GM23338 (cell line): ENCODE measurements at regions not wholly inside any gene's neighbourhood (a gene's known extent, or its start where the extent isn't known, plus 50 kb on each side); places are given as distances from the start of the nearest gene placed in this dataset.
A peak's percentile ranks its signal among the peaks of the same experiment; 100 is the strongest.

Source experiments
- ATAC-seq: fragments of 200-7000 bp; cut with Tn5 transposase; 3 replicates; pipeline ENCODE4 v1.9.1; 2020
- DNase-seq: peaks from one replicate; pipeline ENCODE4 v3.0.0-alpha.2; 2015; ENCODE audit warnings: low spot score
- H2AFZ ChIP-seq: fragments of 200-600 bp; sonication (generic); 2 replicates; pipeline ENCODE4 v1.8.0; 2016; ENCODE audit warnings: antibody characterized with exemption, mild to moderate bottlenecking, moderate library complexity
- H3F3A ChIP-seq: fragments of 200-600 bp; sonication (generic); replicated peaks from 2 replicates; pipeline ENCODE4 v1.8.0; 2017; ENCODE audit warnings: antibody characterized with exemption, mixed run types, low read depth
- H3K27ac ChIP-seq: fragments of 200-600 bp; sonication (generic); 2 replicates; pipeline ENCODE4 v1.6.1; 2016; ENCODE audit warnings: low read depth
- H3K27me3 ChIP-seq: fragments of 200-600 bp; sonication (generic); 2 replicates; pipeline ENCODE4 v1.8.0; 2016; ENCODE audit warnings: mild to moderate bottlenecking, mixed run types, moderate library complexity; ENCODE audit not compliant: insufficient read depth
- H3K36me3 ChIP-seq: fragments of 200-600 bp; sonication (generic); 2 replicates; pipeline ENCODE4 v1.8.0; 2016; ENCODE audit warnings: mild to moderate bottlenecking; ENCODE audit not compliant: insufficient read depth
- H3K4me1 ChIP-seq: fragments of 200-600 bp; sonication (generic); 2 replicates; pipeline ENCODE4 v1.8.0; 2016; ENCODE audit warnings: mild to moderate bottlenecking, moderate library complexity; ENCODE audit not compliant: insufficient read depth
- H3K4me2 ChIP-seq: fragments of 200-600 bp; sonication (generic); 2 replicates; pipeline ENCODE4 v1.7.1; 2017; ENCODE audit warnings: mixed run types
- H3K4me3 ChIP-seq: fragments of 200-600 bp; sonication (generic); 2 replicates; pipeline ENCODE4 v1.6.1; 2016; ENCODE audit warnings: mixed run types
- H3K79me2 ChIP-seq: fragments of 200-600 bp; sonication (generic); replicated peaks from 2 replicates; pipeline ENCODE4 v1.8.0; 2017; ENCODE audit warnings: mild to moderate bottlenecking; ENCODE audit not compliant: insufficient read depth
- H3K9me2 ChIP-seq: fragments of 200-600 bp; sonication (generic); 2 replicates; pipeline ENCODE4 v1.8.0; 2017; ENCODE audit not compliant: insufficient read depth
- H4K20me1 ChIP-seq: fragments of 200-600 bp; sonication (generic); replicated peaks from 2 replicates; pipeline ENCODE4 v1.8.0; 2017; ENCODE audit warnings: mild to moderate bottlenecking; ENCODE audit not compliant: insufficient read depth
- H3K27ac Mint-ChIP-seq: 2 replicates; pipeline ENCODE4 v1.8.0; 2020; ENCODE audit warnings: inconsistent platforms, mild to moderate bottlenecking, moderate library complexity, mixed read lengths
- H3K27me3 Mint-ChIP-seq: 3 replicates; pipeline ENCODE4 v1.8.0; 2022; ENCODE audit warnings: low read depth, mild to moderate bottlenecking, moderate library complexity, mixed read lengths, inconsistent platforms; ENCODE audit not compliant: insufficient read depth, poor library complexity
- H3K36me3 Mint-ChIP-seq: 3 replicates; pipeline ENCODE4 v1.8.0; 2021; ENCODE audit warnings: low read depth, mild to moderate bottlenecking, inconsistent platforms, moderate library complexity, mixed read lengths
- H3K4me1 Mint-ChIP-seq: 3 replicates; pipeline ENCODE4 v1.8.0; 2020; ENCODE audit warnings: mild to moderate bottlenecking, inconsistent platforms, mixed read lengths
- H3K4me3 Mint-ChIP-seq: 3 replicates; pipeline ENCODE4 v1.8.0; 2021; ENCODE audit warnings: moderate library complexity, mild to moderate bottlenecking, inconsistent platforms, mixed read lengths
- H3K9me3 Mint-ChIP-seq: 3 replicates; pipeline ENCODE4 v1.8.0; 2020; ENCODE audit warnings: moderate library complexity, mild to moderate bottlenecking, inconsistent platforms, mixed read lengths
- CREB1 ChIP-seq: fragments of 250-450 bp; sonication (Bioruptor Pico); IDR thresholded peaks from 2 replicates; pipeline ENCODE4 v1.5.0; 2020; ENCODE audit warnings: low read depth, mild to moderate bottlenecking, moderate library complexity
- CTCF ChIP-seq, 2 experiments: fragments of 200-600 bp in 1 of 2; sonication (generic) in 1 of 2; conservative IDR thresholded peaks; 2 replicates each; pipeline versions ENCODE4 v1.5.1 to v1.6.1; 2016 to 2017; ENCODE audit warnings: antibody characterized with exemption in 2 of 2, low read depth in 2 of 2, mild to moderate bottlenecking in 2 of 2, moderate library complexity in 1 of 2
- ETS1 ChIP-seq: IDR thresholded peaks from 2 replicates; pipeline ENCODE4 v1.6.1; 2016; ENCODE audit warnings: antibody characterized with exemption
- EZH2 ChIP-seq: fragments of 200-600 bp; sonication (generic); IDR thresholded peaks from one replicate; pipeline ENCODE4 v1.8.0; 2017; ENCODE audit warnings: antibody characterized with exemption, mild to moderate bottlenecking, low read depth; ENCODE audit not compliant: unreplicated experiment
- EZH2phosphoT487 ChIP-seq: fragments of 200-600 bp; sonication (generic); IDR thresholded peaks from one replicate; pipeline ENCODE4 v1.8.1; 2018; ENCODE audit warnings: antibody characterized with exemption; ENCODE audit not compliant: unreplicated experiment
- JUNB ChIP-seq: IDR thresholded peaks from one replicate; pipeline ENCODE4 v1.6.1; 2016; ENCODE audit warnings: antibody characterized with exemption; ENCODE audit not compliant: unreplicated experiment
- NANOG ChIP-seq: IDR thresholded peaks from 2 replicates; pipeline ENCODE4 v1.6.1; 2016; ENCODE audit warnings: antibody characterized with exemption, borderline replicate concordance
- POLR2AphosphoS5 ChIP-seq: IDR thresholded peaks from 2 replicates; pipeline ENCODE4 v1.6.1; 2016; ENCODE audit warnings: antibody characterized with exemption, low read depth
- REST ChIP-seq: IDR thresholded peaks from one replicate; pipeline ENCODE4 v1.6.1; 2018; ENCODE audit warnings: antibody characterized with exemption; ENCODE audit not compliant: unreplicated experiment
- STAT1 ChIP-seq: IDR thresholded peaks from one replicate; pipeline ENCODE4 v1.6.1; 2016; ENCODE audit warnings: antibody characterized with exemption; ENCODE audit not compliant: unreplicated experiment
- ZNF114 ChIP-seq: fragments of 250-450 bp; sonication (Bioruptor Pico); IDR thresholded peaks from 2 replicates; pipeline ENCODE4 v1.5.0; 2020; ENCODE audit warnings: mild to moderate bottlenecking, moderate library complexity
- ZNF331 ChIP-seq: fragments of 250-450 bp; sonication (Bioruptor Pico); IDR thresholded peaks from 2 replicates; pipeline ENCODE4 v1.5.0; 2020; ENCODE audit warnings: low read depth, mild to moderate bottlenecking, moderate library complexity

GRCh38 chr5:58315794-58316193 is 144.1 kb downstream of the PLK2 start:
- Mint-ChIP-seq H3K9me3 (no peaks in the 10 kb centered on the region), H3K4me3 (no peak overlapping the region), H3K27ac (no peak overlapping the region), H3K4me1 (no peaks in the 10 kb centered on the region), H3K36me3 (no peaks in the 10 kb centered on the region), H3K27me3 (no peaks in the 10 kb centered on the region)
- ATAC-seq (no peak), DNase-seq (no peak)
- H3K4me1 ChIP-seq: no peaks in the 10 kb centered on the region
- no peak overlapping the region for H3K4me2 ChIP-seq
- H3K4me3 ChIP-seq: no peak overlapping the region
- H3K27ac ChIP-seq: no peak overlapping the region
- no peaks in the 10 kb centered on the region for H3F3A ChIP-seq
- H3K9me2 ChIP-seq: no peaks in the 10 kb centered on the region
- H3K36me3 ChIP-seq: no peaks in the 10 kb centered on the region
- no peaks in the 10 kb centered on the region for H3K79me2 ChIP-seq
- no peaks in the 10 kb centered on the region for H3K27me3 ChIP-seq
- H2AFZ ChIP-seq: no peak overlapping the region
- no peak for TF ChIP-seq REST
- TF ChIP-seq CREB1 (CRISPR knock-in tag): no peak
- no peak for TF ChIP-seq JUNB
- no peaks in the 10 kb centered on the region for H4K20me1 ChIP-seq

- Mint-ChIP-seq H3K27ac (no peak overlapping the region), H3K4me1 (no peaks in the 10 kb centered on the region), H3K9me3 (no peaks in the 10 kb centered on the region), H3K27me3 (no peaks in the 10 kb centered on the region), H3K4me3 (no peak overlapping the region), H3K36me3 (no peaks in the 10 kb centered on the region)
- Histone ChIP-seq H3K4me2 (no peak overlapping the region), H2AFZ (peak overlapping the region; percentile 6; the same call in 1 of the 2 replicates), H3K79me2 (no peaks in the 10 kb centered on the region), H3K9me2 (no peaks in the 10 kb centered on the region), H4K20me1 (no peaks in the 10 kb centered on the region), H3K36me3 (no peaks in the 10 kb centered on the region; the same call in 1 of the 2 replicates), H3K4me3 (no peak overlapping the region), H3F3A (no peaks in the 10 kb centered on the region), H3K4me1 (no peaks in the 10 kb centered on the region), H3K27me3 (no peaks in the 10 kb centered on the region), H3K27ac (no peak overlapping the region)
- DNase-seq: no peak
- ATAC-seq: no peak
- no peak for TF ChIP-seq NANOG
- no peak for TF ChIP-seq ETS1
- no peak for TF ChIP-seq CTCF (conservative IDR thresholded peaks at IDR 0.05; ENCODE audit: low read depth in 2 of 2)
- no peak for TF ChIP-seq EZH2phosphoT487
- TF ChIP-seq POLR2AphosphoS5: no peak
- TF ChIP-seq ZNF331 (CRISPR knock-in tag): no peak
- TF ChIP-seq JUNB: no peak
- no peak for TF ChIP-seq STAT1
- TF ChIP-seq ZNF114 (CRISPR knock-in tag): no peak
- TF ChIP-seq REST: no peak
- no peak for TF ChIP-seq EZH2
Measured at GRCh38 chr5:58314356-58315210, 145.3 kb downstream of the PLK2 start.
